Keratinocyte (primary cell): ENCODE measurements at regions not wholly inside any gene's neighbourhood (a gene's known extent, or its start where the extent isn't known, plus 50 kb on each side); places are given as distances from the start of the nearest gene placed in this dataset.

ENCODE experiments used
- CTCF ChIP-seq, 3 experiments: IDR thresholded peaks in 1 of 3; conservative IDR thresholded peaks in 1 of 3; optimal IDR thresholded peaks in 1 of 3; 2 replicates in 2 of 3; 3 replicates in 1 of 3; pipeline versions ENCODE3 to v1.5.1; 2011; ENCODE audit warnings: low read length in 3 of 3, mild to moderate bottlenecking in 3 of 3, moderate library complexity in 2 of 3, control low read depth in 1 of 3, inconsistent platforms in 1 of 3; ENCODE audit not compliant: insufficient read depth in 2 of 3; ENCODE audit errors: extremely low read depth in 1 of 3
- EZH2 ChIP-seq: IDR thresholded peaks from one replicate; pipeline ENCODE4 v1.6.1; 2012; ENCODE audit warnings: inconsistent platforms, mild to moderate bottlenecking, low read length, moderate library complexity

GRCh38 chr1:56315293-56315942, 263.9 kb downstream of the PLPP3 start:
- TF ChIP-seq CTCF (optimal IDR thresholded peaks at IDR 0.05 in 1 of 3, IDR thresholded peaks at IDR 0.05 in 1 of 3, conservative IDR thresholded peaks at IDR 0.05 in 1 of 3; ENCODE audit: extremely low read depth in 1 of 3, insufficient read depth in 2 of 3, low read length in 3 of 3) (no peak), EZH2 (no peak)
